ENCODE measurements at regions not wholly inside any gene's neighbourhood (a gene's known extent, or its start where the extent isn't known, plus 50 kb on each side); places are given as distances from the start of the nearest gene placed in this dataset.

GRCh38 chr11:94675813-94676212, 92.3 kb upstream of the AMOTL1 start:
- no peaks in the 10 kb centered on the region for H3K27me3 ChIP-seq
- no peak for DNase-seq
- H3K4me3 ChIP-seq = no peak overlapping the region
- no peaks in the 10 kb centered on the region for H3K9me3 ChIP-seq
- H3K27ac ChIP-seq = no peak overlapping the region
- ATAC-seq (ENCODE audit: low FRiP score in 2 of 2) = no peak
- no peaks in the 10 kb centered on the region for H3K4me1 ChIP-seq
- TF ChIP-seq POLR2A (IDR thresholded peaks at IDR 0.05) (no peak), EP300 (IDR thresholded peaks at IDR 0.05) (no peak), POLR2AphosphoS5 (IDR thresholded peaks at IDR 0.05) (no peak)
- TF ChIP-seq, protein P1, sequence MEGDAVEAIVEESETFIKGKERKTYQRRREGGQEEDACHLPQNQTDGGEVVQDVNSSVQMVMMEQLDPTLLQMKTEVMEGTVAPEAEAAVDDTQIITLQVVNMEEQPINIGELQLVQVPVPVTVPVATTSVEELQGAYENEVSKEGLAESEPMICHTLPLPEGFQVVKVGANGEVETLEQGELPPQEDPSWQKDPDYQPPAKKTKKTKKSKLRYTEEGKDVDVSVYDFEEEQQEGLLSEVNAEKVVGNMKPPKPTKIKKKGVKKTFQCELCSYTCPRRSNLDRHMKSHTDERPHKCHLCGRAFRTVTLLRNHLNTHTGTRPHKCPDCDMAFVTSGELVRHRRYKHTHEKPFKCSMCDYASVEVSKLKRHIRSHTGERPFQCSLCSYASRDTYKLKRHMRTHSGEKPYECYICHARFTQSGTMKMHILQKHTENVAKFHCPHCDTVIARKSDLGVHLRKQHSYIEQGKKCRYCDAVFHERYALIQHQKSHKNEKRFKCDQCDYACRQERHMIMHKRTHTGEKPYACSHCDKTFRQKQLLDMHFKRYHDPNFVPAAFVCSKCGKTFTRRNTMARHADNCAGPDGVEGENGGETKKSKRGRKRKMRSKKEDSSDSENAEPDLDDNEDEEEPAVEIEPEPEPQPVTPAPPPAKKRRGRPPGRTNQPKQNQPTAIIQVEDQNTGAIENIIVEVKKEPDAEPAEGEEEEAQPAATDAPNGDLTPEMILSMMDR (IDR thresholded peaks at IDR 0.05) = no peak
- no peaks in the 10 kb centered on the region for H3K36me3 ChIP-seq

DNA sequence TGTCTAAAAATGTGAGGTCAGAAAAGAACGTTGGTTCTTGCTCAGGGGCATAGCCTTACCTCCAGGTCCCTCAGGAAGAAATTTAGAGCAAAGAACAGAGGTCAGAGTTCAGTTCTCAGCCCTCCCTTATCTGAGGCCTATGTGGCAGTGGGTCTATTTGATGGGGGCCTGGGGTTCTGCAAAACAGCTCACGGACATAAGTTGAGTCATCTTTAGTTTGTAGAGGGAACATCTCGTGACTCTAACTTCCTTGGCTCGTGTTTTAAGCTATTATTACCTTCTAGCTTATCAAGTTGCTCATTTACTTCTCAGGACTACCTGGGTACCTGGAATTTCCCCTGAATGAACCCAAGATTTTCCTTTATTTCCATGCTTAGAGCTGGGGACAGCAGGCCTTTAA, 91.3 kb upstream of the AMOTL1 start:
- Histone ChIP-seq H3K27ac (no peak overlapping the region), H3K27me3 (no peaks in the 10 kb centered on the region), H3K4me1 (no peaks in the 10 kb centered on the region), H3K36me3 (no peaks in the 10 kb centered on the region), H3K9me3 (no peaks in the 10 kb centered on the region), H3K4me3 (no peak overlapping the region)
- DNase-seq (no peak), ATAC-seq (ENCODE audit: low FRiP score in 2 of 2) (no peak)
- 86% methylated on average over 4 of the region's 4 CpGs for WGBS, 2 donors
- no peak for TF ChIP-seq EP300 (IDR thresholded peaks at IDR 0.05)
- TF ChIP-seq, protein P1 (IDR thresholded peaks at IDR 0.05) = no peak
- no peak for TF ChIP-seq POLR2AphosphoS5 (IDR thresholded peaks at IDR 0.05)
- no peak for TF ChIP-seq POLR2A (IDR thresholded peaks at IDR 0.05)

GRCh38 chr11:94678236-94678635, 89.9 kb upstream of the AMOTL1 start:
- H3K4me3 ChIP-seq = no peak overlapping the region
- H3K4me1 ChIP-seq = no peaks in the 10 kb centered on the region
- 81 to 87% methylated on average over 4 of the region's 4 CpGs for WGBS, 2 donors
- no peak for DNase-seq
- H3K27ac ChIP-seq = no peak overlapping the region
- no peaks in the 10 kb centered on the region for H3K36me3 ChIP-seq
- ATAC-seq (ENCODE audit: low FRiP score in 2 of 2) = no peak
- no peaks in the 10 kb centered on the region for H3K9me3 ChIP-seq
- TF ChIP-seq, protein P1 (IDR thresholded peaks at IDR 0.05) = no peak
- TF ChIP-seq EP300 (IDR thresholded peaks at IDR 0.05) = no peak
- TF ChIP-seq POLR2A (IDR thresholded peaks at IDR 0.05) = no peak
- no peak for TF ChIP-seq POLR2AphosphoS5 (IDR thresholded peaks at IDR 0.05)
- no peaks in the 10 kb centered on the region for H3K27me3 ChIP-seq

DNA sequence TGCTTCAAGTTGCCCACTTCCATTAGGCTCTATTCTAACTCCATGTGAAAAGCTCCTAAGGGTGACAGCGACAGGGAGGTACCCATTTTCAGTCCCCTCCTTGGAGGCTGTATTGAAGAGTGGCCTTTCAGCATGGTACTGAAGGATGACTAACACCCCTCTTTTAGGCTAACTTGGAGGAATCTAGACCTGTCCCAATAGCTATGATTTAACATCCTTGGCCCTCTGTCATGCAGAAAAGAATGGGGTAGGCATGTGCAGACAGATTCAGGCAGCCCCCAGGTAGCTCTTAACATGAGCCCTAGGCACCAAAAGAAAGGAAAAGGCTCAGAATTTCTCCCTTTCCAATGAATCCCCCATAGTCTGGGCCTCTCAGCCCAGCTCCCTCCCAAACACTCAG, 89.3 kb upstream of the AMOTL1 start:
- no peak for DNase-seq
- no peak for ATAC-seq (ENCODE audit: low FRiP score in 2 of 2)
- Histone ChIP-seq H3K27me3 (no peaks in the 10 kb centered on the region), H3K36me3 (no peaks in the 10 kb centered on the region), H3K4me3 (no peak overlapping the region), H3K27ac (no peak overlapping the region), H3K9me3 (no peaks in the 10 kb centered on the region), H3K4me1 (no peaks in the 10 kb centered on the region)
- TF ChIP-seq POLR2AphosphoS5 (IDR thresholded peaks at IDR 0.05) = no peak
- no peak for TF ChIP-seq EP300 (IDR thresholded peaks at IDR 0.05)
- TF ChIP-seq POLR2A (IDR thresholded peaks at IDR 0.05) = no peak
- TF ChIP-seq, protein P1 (IDR thresholded peaks at IDR 0.05) = no peak
- 88 to 89% methylated on average over 1 of the region's 1 CpG for WGBS, 2 donors

DNA sequence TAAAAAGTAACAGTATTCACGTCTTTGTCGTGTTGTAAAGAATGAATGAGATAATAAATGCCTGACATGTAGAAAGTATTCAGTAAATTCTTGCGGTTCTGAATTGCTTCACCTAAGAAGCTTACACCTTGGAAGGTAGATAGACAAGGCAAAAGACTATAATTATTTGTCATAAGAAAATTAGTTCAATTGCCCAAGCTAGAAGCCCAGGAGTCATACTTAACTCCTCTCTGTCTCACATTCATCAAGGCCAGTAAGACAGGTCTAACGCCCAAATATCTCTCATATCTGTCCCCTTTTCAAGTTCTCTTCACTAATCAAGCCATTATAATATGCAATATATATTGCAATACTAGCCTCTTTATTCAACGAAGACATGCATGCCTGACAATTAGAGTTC, 87.7 kb upstream of the AMOTL1 start:
- no peaks in the 10 kb centered on the region for H3K36me3 ChIP-seq
- TF ChIP-seq, protein P1 (IDR thresholded peaks at IDR 0.05) = no peak
- TF ChIP-seq POLR2AphosphoS5 (IDR thresholded peaks at IDR 0.05) = no peak
- no peak for TF ChIP-seq EP300 (IDR thresholded peaks at IDR 0.05)
- TF ChIP-seq POLR2A (IDR thresholded peaks at IDR 0.05) = no peak
- H3K27ac ChIP-seq = no peak overlapping the region
- 91 to 95% methylated on average over 5 of the region's 5 CpGs for WGBS, 2 donors
- no peaks in the 10 kb centered on the region for H3K27me3 ChIP-seq
- H3K4me1 ChIP-seq = no peaks in the 10 kb centered on the region
- no peak overlapping the region for H3K4me3 ChIP-seq
- DNase-seq (no peak), ATAC-seq (ENCODE audit: low FRiP score in 2 of 2) (no peak)
- peaks cover 0 to 3% (median 0%) of the 10 kb centered on the region in 4 donors for H3K9me3 ChIP-seq
